ENCODE measurements at regions not wholly inside any gene's neighbourhood (a gene's known extent, or its start where the extent isn't known, plus 50 kb on each side); places are given as distances from the start of the nearest gene placed in this dataset.
"Not testable (repeated sequence)": the region's sequence is repeated elsewhere in the genome, so short reads cannot be mapped to it uniquely, and the experiment has no call there.

- DNase-seq (ENCODE audit: low read depth): no peak
Measured at GRCh38 chr12:131578828-131579470, 131.9 kb upstream of the SFSWAP start.

- no peak for DNase-seq (ENCODE audit: low read depth)
Measured at GRCh38 chr12:131583090-131583712, 127.7 kb upstream of the SFSWAP start.

- no peak for DNase-seq (ENCODE audit: low read depth)
Measured at GRCh38 chr12:131586269-131586668, 124.6 kb upstream of the SFSWAP start.

GRCh38 chr12:131586761-131587160 is 124.1 kb upstream of the SFSWAP start:
- DNase-seq (ENCODE audit: low read depth): no peak

- no peak for DNase-seq (ENCODE audit: low read depth)
Measured at GRCh38 chr12:131587565-131587964, 123.3 kb upstream of the SFSWAP start.

GRCh38 chr12:131589221-131589897 is 121.5 kb upstream of the SFSWAP start:
- DNase-seq (ENCODE audit: low read depth): no peak

- DNase-seq (ENCODE audit: low read depth): no peak
Measured at GRCh38 chr12:131589966-131590365, 120.9 kb upstream of the SFSWAP start.

- no peak for DNase-seq (ENCODE audit: low read depth)
Measured at GRCh38 chr12:131591136-131591535, 119.8 kb upstream of the SFSWAP start.

- no peak for DNase-seq (ENCODE audit: low read depth)
Measured at GRCh38 chr12:131591714-131592709, 118.9 kb upstream of the SFSWAP start.

GRCh38 chr12:131592972-131593371 is 117.9 kb upstream of the SFSWAP start:
- no peak for DNase-seq (ENCODE audit: low read depth)

GRCh38 chr12:131593406-131593805 is 117.5 kb upstream of the SFSWAP start:
- no peak for DNase-seq (ENCODE audit: low read depth)

- no peak for DNase-seq (ENCODE audit: low read depth)
Measured at GRCh38 chr12:131596115-131596514, 114.8 kb upstream of the SFSWAP start.

- no peak for DNase-seq (ENCODE audit: low read depth)
Measured at GRCh38 chr12:131597333-131597732, 113.6 kb upstream of the SFSWAP start.

GRCh38 chr12:131598717-131599116 is 112.2 kb upstream of the SFSWAP start:
- no peak for DNase-seq (ENCODE audit: low read depth)

- no peak for DNase-seq (ENCODE audit: low read depth)
Measured at GRCh38 chr12:131599190-131600159, 111.4 kb upstream of the SFSWAP start.

GRCh38 chr12:131600160-131600532 is 110.7 kb upstream of the SFSWAP start:
- no peak for DNase-seq (ENCODE audit: low read depth)

- not testable (repeated sequence) for DNase-seq (ENCODE audit: low read depth)
Measured at GRCh38 chr12:131601499-131601898, 109.4 kb upstream of the SFSWAP start.

- no peak for DNase-seq (ENCODE audit: low read depth)
Measured at GRCh38 chr12:131603106-131603938, 107.6 kb upstream of the SFSWAP start.

GRCh38 chr12:131603939-131604795 is 106.7 kb upstream of the SFSWAP start:
- DNase-seq (ENCODE audit: low read depth): no peak
